SK-N-SH (cell line): ENCODE measurements at regions not wholly inside any gene's neighbourhood (a gene's known extent, or its start where the extent isn't known, plus 50 kb on each side); places are given as distances from the start of the nearest gene placed in this dataset.

Source experiments
- GABPA ChIP-seq: IDR thresholded peaks from 2 replicates; pipeline ENCODE4 v1.4.0; 2012; ENCODE audit warnings: low read depth, mild to moderate bottlenecking
- YY1 ChIP-seq: IDR thresholded peaks from 2 replicates; pipeline ENCODE4 v1.4.0; 2012; ENCODE audit warnings: low read depth, mild to moderate bottlenecking
- TF ChIP-seq, protein P1 (sequence below): fragments of 200-600 bp; sonication (generic); IDR thresholded peaks from 2 replicates; pipeline ENCODE4 v1.6.1; 2017; ENCODE audit warnings: antibody characterized with exemption, mild to moderate bottlenecking, moderate library complexity

DNA sequence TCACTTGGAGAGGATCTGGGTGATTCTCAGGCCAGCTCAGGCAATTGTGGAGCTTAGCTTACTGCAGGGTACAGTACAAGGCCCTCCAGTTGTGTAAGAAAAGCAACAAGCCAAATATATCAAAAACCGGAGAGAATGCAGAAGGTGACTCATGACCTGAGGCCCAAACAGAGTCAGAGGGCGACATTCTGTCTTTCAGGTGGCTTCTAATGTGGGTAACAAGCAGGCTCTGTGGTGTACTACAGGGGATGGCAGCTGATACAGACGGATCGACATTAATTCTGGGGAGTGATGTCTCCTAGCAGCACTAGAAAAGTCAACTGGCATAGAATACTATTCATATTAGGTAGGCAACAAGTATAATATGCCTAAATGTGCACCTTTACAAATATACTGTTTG is 219.5 kb upstream of the SOX11 start:
- no peak for TF ChIP-seq YY1
- TF ChIP-seq, protein P1, sequence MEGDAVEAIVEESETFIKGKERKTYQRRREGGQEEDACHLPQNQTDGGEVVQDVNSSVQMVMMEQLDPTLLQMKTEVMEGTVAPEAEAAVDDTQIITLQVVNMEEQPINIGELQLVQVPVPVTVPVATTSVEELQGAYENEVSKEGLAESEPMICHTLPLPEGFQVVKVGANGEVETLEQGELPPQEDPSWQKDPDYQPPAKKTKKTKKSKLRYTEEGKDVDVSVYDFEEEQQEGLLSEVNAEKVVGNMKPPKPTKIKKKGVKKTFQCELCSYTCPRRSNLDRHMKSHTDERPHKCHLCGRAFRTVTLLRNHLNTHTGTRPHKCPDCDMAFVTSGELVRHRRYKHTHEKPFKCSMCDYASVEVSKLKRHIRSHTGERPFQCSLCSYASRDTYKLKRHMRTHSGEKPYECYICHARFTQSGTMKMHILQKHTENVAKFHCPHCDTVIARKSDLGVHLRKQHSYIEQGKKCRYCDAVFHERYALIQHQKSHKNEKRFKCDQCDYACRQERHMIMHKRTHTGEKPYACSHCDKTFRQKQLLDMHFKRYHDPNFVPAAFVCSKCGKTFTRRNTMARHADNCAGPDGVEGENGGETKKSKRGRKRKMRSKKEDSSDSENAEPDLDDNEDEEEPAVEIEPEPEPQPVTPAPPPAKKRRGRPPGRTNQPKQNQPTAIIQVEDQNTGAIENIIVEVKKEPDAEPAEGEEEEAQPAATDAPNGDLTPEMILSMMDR = no peak
- no peak for TF ChIP-seq GABPA
